H9 (cell line): ENCODE measurements at regions not wholly inside any gene's neighbourhood (a gene's known extent, or its start where the extent isn't known, plus 50 kb on each side); places are given as distances from the start of the nearest gene placed in this dataset.

Experiments
- DNase-seq: peaks from one replicate; pipeline ENCODE4 v3.0.0-alpha.2; 2017
- H2AFZ ChIP-seq: one replicate; pipeline ENCODE4 v1.6.1; 2013; ENCODE audit warnings: mild to moderate bottlenecking, low read length, control low read depth, moderate library complexity
- H2AK5ac ChIP-seq: 2 replicates; pipeline ENCODE4 v1.6.1; 2013; ENCODE audit warnings: low read length, control low read depth, mixed read lengths; ENCODE audit not compliant: insufficient read length
- H2BK120ac ChIP-seq: one replicate; pipeline ENCODE4 v1.6.1; 2013; ENCODE audit warnings: low read depth, mild to moderate bottlenecking, low read length, control low read depth, inconsistent platforms; ENCODE audit not compliant: poor library complexity, severe bottlenecking
- H2BK12ac ChIP-seq: 2 replicates; pipeline ENCODE4 v1.6.1; 2013; ENCODE audit warnings: low read length, control low read depth, mixed read lengths, low read depth; ENCODE audit not compliant: insufficient read length
- H2BK15ac ChIP-seq: 2 replicates; pipeline ENCODE4 v1.6.1; 2013; ENCODE audit warnings: low read depth, low read length, control low read depth
- H2BK20ac ChIP-seq: one replicate; pipeline ENCODE4 v1.6.1; 2013; ENCODE audit warnings: low read depth, mild to moderate bottlenecking, low read length, control low read depth, inconsistent platforms; ENCODE audit not compliant: poor library complexity, severe bottlenecking
- H2BK5ac ChIP-seq: 2 replicates; pipeline ENCODE4 v1.6.1; 2013; ENCODE audit warnings: low read length, control low read depth, mixed read lengths; ENCODE audit not compliant: insufficient read length
- H3K14ac ChIP-seq: 2 replicates; pipeline ENCODE4 v1.6.1; 2013; ENCODE audit warnings: low read length, control low read depth; ENCODE audit not compliant: insufficient read depth
- H3K18ac ChIP-seq: 2 replicates; pipeline ENCODE4 v1.6.1; 2013; ENCODE audit warnings: low read depth, mild to moderate bottlenecking, mixed read lengths, low read length, control low read depth; ENCODE audit not compliant: insufficient read length
- H3K23ac ChIP-seq: 2 replicates; pipeline ENCODE4 v1.6.1; 2013; ENCODE audit warnings: low read length, control low read depth, mixed read lengths, low read depth; ENCODE audit not compliant: insufficient read length
- H3K23me2 ChIP-seq: 2 replicates; pipeline ENCODE4 v1.6.1; 2013; ENCODE audit warnings: low read depth, mild to moderate bottlenecking, mixed read lengths, low read length, control low read depth; ENCODE audit not compliant: insufficient read length, poor library complexity, severe bottlenecking
- H3K27ac ChIP-seq: 2 replicates; pipeline ENCODE4 v1.5.1; 2013; ENCODE audit warnings: low read length, control low read depth, mixed read lengths, low read depth; ENCODE audit not compliant: insufficient read length
- H3K27me3 ChIP-seq: 2 replicates; pipeline ENCODE4 v1.6.1; 2013; ENCODE audit warnings: low read length, control low read depth, inconsistent platforms; ENCODE audit not compliant: insufficient read depth
- H3K4ac ChIP-seq: 2 replicates; pipeline ENCODE4 v1.6.1; 2013; ENCODE audit warnings: low read depth, mild to moderate bottlenecking, control low read depth, inconsistent platforms, low read length, moderate library complexity
- H3K4me1 ChIP-seq: 2 replicates; pipeline ENCODE4 v1.6.1; 2013; ENCODE audit warnings: low read length, control low read depth, inconsistent platforms; ENCODE audit not compliant: insufficient read depth
- H3K4me2 ChIP-seq: 2 replicates; pipeline ENCODE4 v1.6.1; 2013; ENCODE audit warnings: low read length, control low read depth, mixed read lengths; ENCODE audit not compliant: insufficient read length, insufficient read depth
- H3K56ac ChIP-seq: 2 replicates; pipeline ENCODE4 v1.6.1; 2013; ENCODE audit warnings: low read depth, mild to moderate bottlenecking, mixed read lengths, low read length, control low read depth; ENCODE audit not compliant: insufficient read length
- H3K79me1 ChIP-seq: 2 replicates; pipeline ENCODE4 v1.6.1; 2013; ENCODE audit warnings: low read depth, mild to moderate bottlenecking, moderate library complexity, low read length, control low read depth, inconsistent platforms; ENCODE audit not compliant: insufficient read depth, poor library complexity, severe bottlenecking
- H3K79me2 ChIP-seq: 2 replicates; pipeline ENCODE4 v1.6.1; 2013; ENCODE audit warnings: low read length, control low read depth, inconsistent platforms; ENCODE audit not compliant: insufficient read depth
- H3K9ac ChIP-seq: 2 replicates; pipeline ENCODE4 v1.6.1; 2013; ENCODE audit warnings: low read length, control low read depth, mixed read lengths; ENCODE audit not compliant: insufficient read length; ENCODE audit errors: extremely low read depth
- H3K9me3 ChIP-seq: one replicate; pipeline ENCODE4 v1.6.1; 2013; ENCODE audit warnings: low read depth, low read length, inconsistent platforms; ENCODE audit not compliant: control insufficient read depth
- H3T11ph ChIP-seq: one replicate; pipeline ENCODE4 v1.6.1; 2013; ENCODE audit warnings: mild to moderate bottlenecking, low read length, control low read depth, inconsistent platforms
- H4K20me1 ChIP-seq: one replicate; pipeline ENCODE4 v1.6.1; 2013; ENCODE audit not compliant: control insufficient read depth, insufficient read length, insufficient read depth
- H4K5ac ChIP-seq: 2 replicates; pipeline ENCODE4 v1.6.1; 2013; ENCODE audit warnings: low read depth, mild to moderate bottlenecking, mixed read lengths, low read length, control low read depth; ENCODE audit not compliant: insufficient read length
- H4K8ac ChIP-seq: replicated peaks from 2 replicates; pipeline ENCODE4 v1.6.1; 2013; ENCODE audit warnings: low read length, control low read depth, mixed read lengths, low read depth; ENCODE audit not compliant: insufficient read length
- H4K91ac ChIP-seq: 2 replicates; pipeline ENCODE4 v1.6.1; 2013; ENCODE audit warnings: low read depth, mild to moderate bottlenecking, moderate library complexity, mixed read lengths, low read length, control low read depth; ENCODE audit not compliant: insufficient read length
- H3K27ac Mint-ChIP-seq, 3 experiments: 2 replicates in 2 of 3; 3 replicates in 1 of 3; pipeline ENCODE4 v1.8.0; 2020 to 2021; ENCODE audit warnings: mixed read lengths in 3 of 3, mild to moderate bottlenecking in 1 of 3, moderate library complexity in 1 of 3
- H3K27me3 Mint-ChIP-seq: 2 replicates; pipeline ENCODE4 v1.8.0; 2021; ENCODE audit warnings: low read depth, mild to moderate bottlenecking, moderate library complexity, mixed read lengths
- H3K36me3 Mint-ChIP-seq, 3 experiments: 2 replicates in 2 of 3; 3 replicates in 1 of 3; pipeline ENCODE4 v1.8.0; 2020 to 2021; ENCODE audit warnings: low read depth in 3 of 3, mixed read lengths in 3 of 3; ENCODE audit not compliant: insufficient read depth in 1 of 3
- H3K4me1 Mint-ChIP-seq, 2 experiments: 2 replicates each; pipeline ENCODE4 v1.8.0; 2020; ENCODE audit warnings: mixed read lengths in 2 of 2
- H3K4me3 Mint-ChIP-seq, 2 experiments: 2 replicates in 1 of 2; 3 replicates in 1 of 2; pipeline ENCODE4 v1.8.0; 2020 to 2021; ENCODE audit warnings: mild to moderate bottlenecking in 2 of 2, mixed read lengths in 2 of 2, moderate library complexity in 1 of 2
- H3K9me3 Mint-ChIP-seq, 2 experiments: 2 replicates in 1 of 2; 3 replicates in 1 of 2; pipeline ENCODE4 v1.8.0; 2020; ENCODE audit warnings: mild to moderate bottlenecking in 2 of 2, mixed read lengths in 2 of 2, moderate library complexity in 1 of 2
- WGBS: extraction: QIAGEN DNeasy Blood & Tissue Kit; methylation state at CpG from one replicate; pipeline ENCODE4 v1.1.7; 2013; ENCODE audit warnings: missing lambda C conversion rate, low lambda C conversion rate, mixed read lengths; ENCODE audit not compliant: insufficient read length; ENCODE audit errors: extremely low coverage; 5-methylcytosine and 5-hydroxymethylcytosine counted together
- TF ChIP-seq, protein P1 (sequence below): fragments of 200-600 bp; sonication (generic); conservative IDR thresholded peaks from 3 replicates; pipeline ENCODE4 v1.8.0; 2021; ENCODE audit warnings: antibody characterized with exemption, mild to moderate bottlenecking

DNA sequence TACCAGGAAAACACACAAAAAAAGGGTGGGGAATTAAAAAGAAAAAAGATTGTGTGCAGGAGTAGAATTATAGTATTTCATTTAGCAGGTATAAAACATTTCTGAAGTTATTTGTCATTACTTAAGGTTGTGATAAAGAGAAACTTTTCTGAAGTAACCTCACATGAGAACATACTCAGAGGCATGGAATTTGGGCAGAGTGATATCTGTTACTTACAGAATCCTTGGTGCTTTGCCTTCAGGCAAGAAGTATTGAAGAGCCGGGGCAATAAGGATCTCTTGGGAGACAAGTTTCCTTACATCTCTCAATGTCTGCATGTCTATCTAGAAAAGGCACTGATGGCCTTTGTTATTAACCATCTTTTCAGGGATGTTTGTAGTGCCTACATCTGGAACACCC lies 179.7 kb upstream of the ROBO1 start:
- WGBS = no CpG with 5 or more reads among the region's 1 CpG
- H3K27me3 Mint-ChIP-seq = peaks cover 3% of the 10 kb centered on the region; the same call in 1 of the 2 replicates
- Histone ChIP-seq H2BK5ac (no peak overlapping the region), H2BK15ac (no peak overlapping the region), H2BK120ac (no peak overlapping the region), H4K20me1 (no peaks in the 10 kb centered on the region), H4K8ac (no peak overlapping the region), H3K4ac (no peak overlapping the region), H2BK12ac (no peak overlapping the region), H3K14ac (no peak overlapping the region), H2BK20ac (no peak overlapping the region), H3K79me1 (no peaks in the 10 kb centered on the region), H3K4me1 (no peaks in the 10 kb centered on the region), H3K27ac (no peak overlapping the region), H4K91ac (no peak overlapping the region), H3T11ph (no peak overlapping the region), H4K5ac (no peak overlapping the region), H3K9me3 (no peaks in the 10 kb centered on the region), H2AFZ (no peak overlapping the region), H3K79me2 (no peaks in the 10 kb centered on the region), H3K23ac (no peak overlapping the region), H3K27me3 (no peaks in the 10 kb centered on the region), H3K4me2 (no peak overlapping the region), H3K23me2 (no peaks in the 10 kb centered on the region), H3K56ac (no peak overlapping the region), H3K9ac (no peak overlapping the region), H2AK5ac (no peak overlapping the region), H3K18ac (no peak overlapping the region)
- no peaks in the 10 kb centered on the region for H3K4me1 Mint-ChIP-seq
- peaks cover 1 to 3% of the 10 kb centered on the region in 2 experiments; a peak in 3 of 5 replicates for H3K9me3 Mint-ChIP-seq
- no peak for DNase-seq
- peaks cover 0 to 5% (median 5%) of the 10 kb centered on the region in 3 experiments; a peak in 3 of 7 replicates for H3K36me3 Mint-ChIP-seq
- no peak overlapping the region for H3K4me3 Mint-ChIP-seq
- no peak overlapping the region for H3K27ac Mint-ChIP-seq
- TF ChIP-seq, protein P1, sequence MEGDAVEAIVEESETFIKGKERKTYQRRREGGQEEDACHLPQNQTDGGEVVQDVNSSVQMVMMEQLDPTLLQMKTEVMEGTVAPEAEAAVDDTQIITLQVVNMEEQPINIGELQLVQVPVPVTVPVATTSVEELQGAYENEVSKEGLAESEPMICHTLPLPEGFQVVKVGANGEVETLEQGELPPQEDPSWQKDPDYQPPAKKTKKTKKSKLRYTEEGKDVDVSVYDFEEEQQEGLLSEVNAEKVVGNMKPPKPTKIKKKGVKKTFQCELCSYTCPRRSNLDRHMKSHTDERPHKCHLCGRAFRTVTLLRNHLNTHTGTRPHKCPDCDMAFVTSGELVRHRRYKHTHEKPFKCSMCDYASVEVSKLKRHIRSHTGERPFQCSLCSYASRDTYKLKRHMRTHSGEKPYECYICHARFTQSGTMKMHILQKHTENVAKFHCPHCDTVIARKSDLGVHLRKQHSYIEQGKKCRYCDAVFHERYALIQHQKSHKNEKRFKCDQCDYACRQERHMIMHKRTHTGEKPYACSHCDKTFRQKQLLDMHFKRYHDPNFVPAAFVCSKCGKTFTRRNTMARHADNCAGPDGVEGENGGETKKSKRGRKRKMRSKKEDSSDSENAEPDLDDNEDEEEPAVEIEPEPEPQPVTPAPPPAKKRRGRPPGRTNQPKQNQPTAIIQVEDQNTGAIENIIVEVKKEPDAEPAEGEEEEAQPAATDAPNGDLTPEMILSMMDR = no peak
